C4-2B (cell line): ENCODE measurements at regions not wholly inside any gene's neighbourhood (a gene's known extent, or its start where the extent isn't known, plus 50 kb on each side); places are given as distances from the start of the nearest gene placed in this dataset.

Experiments
- CTCF ChIP-seq: fragments of 450-650 bp; conservative IDR thresholded peaks from 2 replicates; pipeline ENCODE4 v1.5.1; 2017; ENCODE audit warnings: mild to moderate bottlenecking
- ZFX ChIP-seq: fragments of 450-650 bp; IDR thresholded peaks from 2 replicates; pipeline ENCODE4 v1.6.1; 2017

GRCh38 chr12:29024117-29024516 is 125.0 kb upstream of the FAR2 start:
- TF ChIP-seq CTCF: peak; percentile 53
- no peak for TF ChIP-seq ZFX
